ENCODE measurements at regions not wholly inside any gene's neighbourhood (a gene's known extent, or its start where the extent isn't known, plus 50 kb on each side); places are given as distances from the start of the nearest gene placed in this dataset.

GRCh38 chr5:156009583-156009982, 317.4 kb upstream of the SGCD start:
- TF ChIP-seq POLR2AphosphoS5 (IDR thresholded peaks at IDR 0.05; ENCODE audit: low read depth, low read length) (no peak), TAF1 (IDR thresholded peaks at IDR 0.05; ENCODE audit: borderline replicate concordance, low read depth, low read length) (no peak), POLR2A (IDR thresholded peaks at IDR 0.05; ENCODE audit: low read depth, low read length) (no peak)

Data from GM12892 (cell line).